LNCaP clone FGC (cell line): ENCODE measurements at regions not wholly inside any gene's neighbourhood (a gene's known extent, or its start where the extent isn't known, plus 50 kb on each side); places are given as distances from the start of the nearest gene placed in this dataset.

ENCODE experiments used
- DNase-seq: peaks from one replicate; pipeline ENCODE4 v3.0.0-alpha.2; 2011; ENCODE audit warnings: low read depth
- H3K4me3 ChIP-seq: 2 replicates; pipeline ENCODE4 v1.5.1; 2011; ENCODE audit warnings: mild to moderate bottlenecking, low read depth, low read length, control low read depth
- TF ChIP-seq, protein P1 (sequence below): IDR thresholded peaks from 2 replicates; pipeline ENCODE4 v1.5.1; 2012; ENCODE audit warnings: mild to moderate bottlenecking; ENCODE audit not compliant: control insufficient read depth, insufficient read depth; ENCODE audit errors: extremely low read depth

DNA sequence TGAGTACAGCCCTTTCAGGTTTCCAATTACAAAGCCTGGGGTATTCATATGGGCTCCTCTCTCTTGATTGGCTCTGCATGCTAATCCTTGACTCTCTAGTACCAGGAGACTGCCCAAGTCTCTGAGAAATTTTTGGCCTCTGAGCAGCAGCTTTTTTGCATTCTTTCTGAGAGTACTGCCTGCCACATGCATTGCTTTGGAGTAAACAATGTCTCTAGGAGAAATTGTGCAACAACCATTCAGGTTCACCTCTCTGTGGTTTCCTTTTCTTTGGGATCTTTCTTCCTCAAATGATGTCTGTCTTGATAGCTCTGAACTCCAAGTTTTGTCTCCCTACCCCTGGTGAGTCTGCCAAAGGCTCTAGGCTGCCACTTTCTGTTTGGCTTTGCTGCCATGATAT lies 115.8 kb upstream of the SETBP1 start:
- TF ChIP-seq, protein P1, sequence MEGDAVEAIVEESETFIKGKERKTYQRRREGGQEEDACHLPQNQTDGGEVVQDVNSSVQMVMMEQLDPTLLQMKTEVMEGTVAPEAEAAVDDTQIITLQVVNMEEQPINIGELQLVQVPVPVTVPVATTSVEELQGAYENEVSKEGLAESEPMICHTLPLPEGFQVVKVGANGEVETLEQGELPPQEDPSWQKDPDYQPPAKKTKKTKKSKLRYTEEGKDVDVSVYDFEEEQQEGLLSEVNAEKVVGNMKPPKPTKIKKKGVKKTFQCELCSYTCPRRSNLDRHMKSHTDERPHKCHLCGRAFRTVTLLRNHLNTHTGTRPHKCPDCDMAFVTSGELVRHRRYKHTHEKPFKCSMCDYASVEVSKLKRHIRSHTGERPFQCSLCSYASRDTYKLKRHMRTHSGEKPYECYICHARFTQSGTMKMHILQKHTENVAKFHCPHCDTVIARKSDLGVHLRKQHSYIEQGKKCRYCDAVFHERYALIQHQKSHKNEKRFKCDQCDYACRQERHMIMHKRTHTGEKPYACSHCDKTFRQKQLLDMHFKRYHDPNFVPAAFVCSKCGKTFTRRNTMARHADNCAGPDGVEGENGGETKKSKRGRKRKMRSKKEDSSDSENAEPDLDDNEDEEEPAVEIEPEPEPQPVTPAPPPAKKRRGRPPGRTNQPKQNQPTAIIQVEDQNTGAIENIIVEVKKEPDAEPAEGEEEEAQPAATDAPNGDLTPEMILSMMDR, result no peak
- no peak for DNase-seq
- no peak overlapping the region for H3K4me3 ChIP-seq

DNA sequence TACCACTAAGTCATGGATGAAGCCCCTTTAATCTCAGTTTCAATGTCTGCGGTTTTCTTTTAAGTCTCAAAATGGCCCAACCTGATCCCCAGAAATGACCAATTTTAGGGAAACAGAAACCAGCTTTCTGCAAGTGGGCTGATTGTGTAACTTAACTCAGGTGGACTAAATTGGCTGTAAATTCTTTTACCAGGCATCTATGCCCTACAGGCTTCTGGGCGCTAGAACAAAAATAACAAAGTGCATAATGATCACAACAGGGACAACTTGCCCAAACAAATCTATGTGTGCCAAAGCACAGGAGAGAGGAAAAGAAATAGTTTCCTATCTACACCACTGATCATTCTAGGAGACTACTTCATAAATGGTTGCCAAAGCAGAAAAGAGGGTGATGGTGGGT lies 112.3 kb upstream of the SETBP1 start:
- DNase-seq, result no peak
- H3K4me3 ChIP-seq, result no peak overlapping the region
- TF ChIP-seq, protein P1, result no peak

DNA sequence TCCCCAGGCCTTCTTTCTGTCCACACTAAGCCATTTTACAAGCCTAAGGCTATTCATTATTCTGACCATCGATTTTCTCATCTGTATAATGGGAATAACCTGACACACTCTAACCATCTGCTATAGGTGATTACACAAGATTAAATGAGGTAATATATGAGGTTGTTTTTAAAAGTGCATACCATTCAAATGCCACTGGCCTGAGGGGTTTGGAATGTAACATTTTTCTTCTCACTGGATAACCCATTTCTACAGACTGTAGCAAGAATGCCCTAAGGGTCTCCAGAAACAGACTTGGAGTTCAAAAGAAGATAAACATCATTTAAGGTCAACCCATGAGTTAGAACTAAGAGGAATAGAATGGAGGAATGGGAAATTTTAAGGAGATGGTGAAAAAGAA lies 111.7 kb upstream of the SETBP1 start:
- no peak overlapping the region for H3K4me3 ChIP-seq
- DNase-seq, result no peak
- TF ChIP-seq, protein P1, result no peak

DNA sequence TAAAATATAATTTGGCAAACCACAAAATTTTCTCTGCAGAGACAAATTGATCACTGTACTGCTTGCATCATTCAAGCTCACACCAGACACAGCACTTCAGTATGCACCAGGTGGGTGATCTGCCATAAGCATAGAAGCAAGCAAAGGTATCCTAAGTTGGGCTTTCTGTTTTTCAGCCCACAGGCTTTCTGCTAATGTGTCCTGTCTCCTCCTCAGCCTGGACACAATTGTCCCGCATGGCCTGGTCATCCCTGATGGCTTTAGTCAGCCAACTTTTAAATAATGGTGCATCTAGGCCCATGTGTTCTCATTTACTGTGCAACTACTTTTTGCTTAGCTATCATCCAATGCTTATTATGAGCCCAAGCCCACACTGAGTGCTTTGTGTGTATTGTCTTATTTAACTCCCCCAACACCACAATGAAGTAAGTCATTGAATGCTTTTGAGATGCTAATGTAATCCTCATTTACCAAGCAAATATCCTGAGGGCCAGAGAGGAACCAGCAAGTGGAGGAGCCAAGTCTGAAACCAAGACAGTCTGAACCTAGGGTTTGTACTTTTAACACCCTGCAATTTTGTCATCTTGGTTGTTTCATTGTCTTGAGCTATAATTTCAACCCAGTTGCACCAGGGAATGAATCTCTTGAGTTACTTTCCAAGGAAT lies 111.2 kb upstream of the SETBP1 start:
- TF ChIP-seq, protein P1, result no peak
- no peak for DNase-seq
- H3K4me3 ChIP-seq, result no peak overlapping the region

DNA sequence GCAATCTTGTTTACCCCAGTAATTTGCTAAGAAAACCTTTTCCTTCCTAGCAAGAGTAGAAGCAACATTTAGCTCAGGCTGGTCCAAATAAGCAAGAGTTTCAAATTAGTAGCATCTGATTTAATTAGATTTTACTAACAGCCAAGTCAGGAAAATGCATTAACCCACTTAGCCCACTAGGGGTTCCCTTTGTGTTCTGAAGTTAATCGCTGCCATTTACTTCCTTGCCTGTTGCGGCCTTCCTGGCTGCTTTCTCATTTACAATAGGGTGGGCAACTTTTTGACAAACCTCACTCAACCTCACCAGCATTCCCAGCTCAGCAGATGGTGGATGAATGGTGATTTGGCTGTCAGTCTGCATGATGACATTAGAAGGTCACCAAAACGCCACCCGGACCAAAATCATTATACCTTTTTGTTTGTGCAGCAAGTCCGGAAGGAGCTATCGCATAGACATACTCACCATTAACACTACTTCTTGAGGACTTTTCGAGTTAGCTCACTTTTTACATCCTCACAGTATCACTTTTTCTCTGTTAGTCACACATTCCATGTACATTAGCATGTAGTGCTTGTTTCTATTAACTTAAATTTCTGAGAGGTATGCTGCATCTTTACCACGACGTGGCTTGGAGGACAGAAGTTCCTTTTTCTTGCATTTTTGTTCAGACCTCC lies 101.5 kb upstream of the SETBP1 start:
- no peak overlapping the region for H3K4me3 ChIP-seq
- TF ChIP-seq, protein P1, result peak; percentile 37; the same call in 1 of the 2 replicates
- no peak for DNase-seq

DNA sequence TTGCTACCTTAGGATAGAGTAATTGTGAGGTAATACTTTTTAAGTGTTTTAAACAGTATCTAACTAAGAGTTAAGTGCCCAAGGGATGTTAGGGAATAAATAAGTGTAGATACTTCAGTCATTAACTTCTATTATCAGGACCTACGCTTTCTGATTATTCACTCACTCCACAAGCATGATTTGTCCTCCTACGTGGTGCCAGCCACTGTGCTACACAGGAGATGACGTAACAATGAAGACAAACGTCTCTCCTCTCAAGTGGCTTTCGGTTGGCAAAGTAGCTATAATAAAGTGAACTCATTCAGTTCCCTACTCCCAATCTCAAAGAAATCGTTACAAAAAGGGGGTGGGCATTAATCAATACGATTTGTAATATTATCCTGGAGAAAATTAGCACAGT lies 100.9 kb upstream of the SETBP1 start:
- no peak overlapping the region for H3K4me3 ChIP-seq
- no peak for DNase-seq
- TF ChIP-seq, protein P1, result no peak
